H9 (cell line): ENCODE measurements at regions not wholly inside any gene's neighbourhood (a gene's known extent, or its start where the extent isn't known, plus 50 kb on each side); places are given as distances from the start of the nearest gene placed in this dataset.

Source experiments
- DNase-seq: peaks from one replicate; pipeline ENCODE4 v3.0.0-alpha.2; 2017
- H2AFZ ChIP-seq: one replicate; pipeline ENCODE4 v1.6.1; 2013; ENCODE audit warnings: mild to moderate bottlenecking, low read length, control low read depth, moderate library complexity
- H2AK5ac ChIP-seq: 2 replicates; pipeline ENCODE4 v1.6.1; 2013; ENCODE audit warnings: low read length, control low read depth, mixed read lengths; ENCODE audit not compliant: insufficient read length
- H2BK120ac ChIP-seq: one replicate; pipeline ENCODE4 v1.6.1; 2013; ENCODE audit warnings: low read depth, mild to moderate bottlenecking, low read length, control low read depth, inconsistent platforms; ENCODE audit not compliant: poor library complexity, severe bottlenecking
- H2BK12ac ChIP-seq: 2 replicates; pipeline ENCODE4 v1.6.1; 2013; ENCODE audit warnings: low read length, control low read depth, mixed read lengths, low read depth; ENCODE audit not compliant: insufficient read length
- H2BK15ac ChIP-seq: 2 replicates; pipeline ENCODE4 v1.6.1; 2013; ENCODE audit warnings: low read depth, low read length, control low read depth
- H2BK20ac ChIP-seq: one replicate; pipeline ENCODE4 v1.6.1; 2013; ENCODE audit warnings: low read depth, mild to moderate bottlenecking, low read length, control low read depth, inconsistent platforms; ENCODE audit not compliant: poor library complexity, severe bottlenecking
- H2BK5ac ChIP-seq: 2 replicates; pipeline ENCODE4 v1.6.1; 2013; ENCODE audit warnings: low read length, control low read depth, mixed read lengths; ENCODE audit not compliant: insufficient read length
- H3K14ac ChIP-seq: 2 replicates; pipeline ENCODE4 v1.6.1; 2013; ENCODE audit warnings: low read length, control low read depth; ENCODE audit not compliant: insufficient read depth
- H3K18ac ChIP-seq: 2 replicates; pipeline ENCODE4 v1.6.1; 2013; ENCODE audit warnings: low read depth, mild to moderate bottlenecking, mixed read lengths, low read length, control low read depth; ENCODE audit not compliant: insufficient read length
- H3K23ac ChIP-seq: 2 replicates; pipeline ENCODE4 v1.6.1; 2013; ENCODE audit warnings: low read length, control low read depth, mixed read lengths, low read depth; ENCODE audit not compliant: insufficient read length
- H3K23me2 ChIP-seq: 2 replicates; pipeline ENCODE4 v1.6.1; 2013; ENCODE audit warnings: low read depth, mild to moderate bottlenecking, mixed read lengths, low read length, control low read depth; ENCODE audit not compliant: insufficient read length, poor library complexity, severe bottlenecking
- H3K27ac ChIP-seq: 2 replicates; pipeline ENCODE4 v1.5.1; 2013; ENCODE audit warnings: low read length, control low read depth, mixed read lengths, low read depth; ENCODE audit not compliant: insufficient read length
- H3K27me3 ChIP-seq: 2 replicates; pipeline ENCODE4 v1.6.1; 2013; ENCODE audit warnings: low read length, control low read depth, inconsistent platforms; ENCODE audit not compliant: insufficient read depth
- H3K4ac ChIP-seq: 2 replicates; pipeline ENCODE4 v1.6.1; 2013; ENCODE audit warnings: low read depth, mild to moderate bottlenecking, control low read depth, inconsistent platforms, low read length, moderate library complexity
- H3K4me1 ChIP-seq: 2 replicates; pipeline ENCODE4 v1.6.1; 2013; ENCODE audit warnings: low read length, control low read depth, inconsistent platforms; ENCODE audit not compliant: insufficient read depth
- H3K4me2 ChIP-seq: 2 replicates; pipeline ENCODE4 v1.6.1; 2013; ENCODE audit warnings: low read length, control low read depth, mixed read lengths; ENCODE audit not compliant: insufficient read length, insufficient read depth
- H3K56ac ChIP-seq: 2 replicates; pipeline ENCODE4 v1.6.1; 2013; ENCODE audit warnings: low read depth, mild to moderate bottlenecking, mixed read lengths, low read length, control low read depth; ENCODE audit not compliant: insufficient read length
- H3K79me1 ChIP-seq: 2 replicates; pipeline ENCODE4 v1.6.1; 2013; ENCODE audit warnings: low read depth, mild to moderate bottlenecking, moderate library complexity, low read length, control low read depth, inconsistent platforms; ENCODE audit not compliant: insufficient read depth, poor library complexity, severe bottlenecking
- H3K79me2 ChIP-seq: 2 replicates; pipeline ENCODE4 v1.6.1; 2013; ENCODE audit warnings: low read length, control low read depth, inconsistent platforms; ENCODE audit not compliant: insufficient read depth
- H3K9ac ChIP-seq: 2 replicates; pipeline ENCODE4 v1.6.1; 2013; ENCODE audit warnings: low read length, control low read depth, mixed read lengths; ENCODE audit not compliant: insufficient read length; ENCODE audit errors: extremely low read depth
- H3K9me3 ChIP-seq: one replicate; pipeline ENCODE4 v1.6.1; 2013; ENCODE audit warnings: low read depth, low read length, inconsistent platforms; ENCODE audit not compliant: control insufficient read depth
- H3T11ph ChIP-seq: one replicate; pipeline ENCODE4 v1.6.1; 2013; ENCODE audit warnings: mild to moderate bottlenecking, low read length, control low read depth, inconsistent platforms
- H4K20me1 ChIP-seq: one replicate; pipeline ENCODE4 v1.6.1; 2013; ENCODE audit not compliant: control insufficient read depth, insufficient read length, insufficient read depth
- H4K5ac ChIP-seq: 2 replicates; pipeline ENCODE4 v1.6.1; 2013; ENCODE audit warnings: low read depth, mild to moderate bottlenecking, mixed read lengths, low read length, control low read depth; ENCODE audit not compliant: insufficient read length
- H4K8ac ChIP-seq: replicated peaks from 2 replicates; pipeline ENCODE4 v1.6.1; 2013; ENCODE audit warnings: low read length, control low read depth, mixed read lengths, low read depth; ENCODE audit not compliant: insufficient read length
- H4K91ac ChIP-seq: 2 replicates; pipeline ENCODE4 v1.6.1; 2013; ENCODE audit warnings: low read depth, mild to moderate bottlenecking, moderate library complexity, mixed read lengths, low read length, control low read depth; ENCODE audit not compliant: insufficient read length
- H3K27ac Mint-ChIP-seq, 3 experiments: 2 replicates in 2 of 3; 3 replicates in 1 of 3; pipeline ENCODE4 v1.8.0; 2020 to 2021; ENCODE audit warnings: mixed read lengths in 3 of 3, mild to moderate bottlenecking in 1 of 3, moderate library complexity in 1 of 3
- H3K27me3 Mint-ChIP-seq: 2 replicates; pipeline ENCODE4 v1.8.0; 2021; ENCODE audit warnings: low read depth, mild to moderate bottlenecking, moderate library complexity, mixed read lengths
- H3K36me3 Mint-ChIP-seq, 3 experiments: 2 replicates in 2 of 3; 3 replicates in 1 of 3; pipeline ENCODE4 v1.8.0; 2020 to 2021; ENCODE audit warnings: low read depth in 3 of 3, mixed read lengths in 3 of 3; ENCODE audit not compliant: insufficient read depth in 1 of 3
- H3K4me1 Mint-ChIP-seq, 2 experiments: 2 replicates each; pipeline ENCODE4 v1.8.0; 2020; ENCODE audit warnings: mixed read lengths in 2 of 2
- H3K4me3 Mint-ChIP-seq, 2 experiments: 2 replicates in 1 of 2; 3 replicates in 1 of 2; pipeline ENCODE4 v1.8.0; 2020 to 2021; ENCODE audit warnings: mild to moderate bottlenecking in 2 of 2, mixed read lengths in 2 of 2, moderate library complexity in 1 of 2
- H3K9me3 Mint-ChIP-seq, 2 experiments: 2 replicates in 1 of 2; 3 replicates in 1 of 2; pipeline ENCODE4 v1.8.0; 2020; ENCODE audit warnings: mild to moderate bottlenecking in 2 of 2, mixed read lengths in 2 of 2, moderate library complexity in 1 of 2
- WGBS: extraction: QIAGEN DNeasy Blood & Tissue Kit; methylation state at CpG from one replicate; pipeline ENCODE4 v1.1.7; 2013; ENCODE audit warnings: missing lambda C conversion rate, low lambda C conversion rate, mixed read lengths; ENCODE audit not compliant: insufficient read length; ENCODE audit errors: extremely low coverage; 5-methylcytosine and 5-hydroxymethylcytosine counted together
- TF ChIP-seq, protein P1 (sequence below): fragments of 200-600 bp; sonication (generic); conservative IDR thresholded peaks from 3 replicates; pipeline ENCODE4 v1.8.0; 2021; ENCODE audit warnings: antibody characterized with exemption, mild to moderate bottlenecking

DNA sequence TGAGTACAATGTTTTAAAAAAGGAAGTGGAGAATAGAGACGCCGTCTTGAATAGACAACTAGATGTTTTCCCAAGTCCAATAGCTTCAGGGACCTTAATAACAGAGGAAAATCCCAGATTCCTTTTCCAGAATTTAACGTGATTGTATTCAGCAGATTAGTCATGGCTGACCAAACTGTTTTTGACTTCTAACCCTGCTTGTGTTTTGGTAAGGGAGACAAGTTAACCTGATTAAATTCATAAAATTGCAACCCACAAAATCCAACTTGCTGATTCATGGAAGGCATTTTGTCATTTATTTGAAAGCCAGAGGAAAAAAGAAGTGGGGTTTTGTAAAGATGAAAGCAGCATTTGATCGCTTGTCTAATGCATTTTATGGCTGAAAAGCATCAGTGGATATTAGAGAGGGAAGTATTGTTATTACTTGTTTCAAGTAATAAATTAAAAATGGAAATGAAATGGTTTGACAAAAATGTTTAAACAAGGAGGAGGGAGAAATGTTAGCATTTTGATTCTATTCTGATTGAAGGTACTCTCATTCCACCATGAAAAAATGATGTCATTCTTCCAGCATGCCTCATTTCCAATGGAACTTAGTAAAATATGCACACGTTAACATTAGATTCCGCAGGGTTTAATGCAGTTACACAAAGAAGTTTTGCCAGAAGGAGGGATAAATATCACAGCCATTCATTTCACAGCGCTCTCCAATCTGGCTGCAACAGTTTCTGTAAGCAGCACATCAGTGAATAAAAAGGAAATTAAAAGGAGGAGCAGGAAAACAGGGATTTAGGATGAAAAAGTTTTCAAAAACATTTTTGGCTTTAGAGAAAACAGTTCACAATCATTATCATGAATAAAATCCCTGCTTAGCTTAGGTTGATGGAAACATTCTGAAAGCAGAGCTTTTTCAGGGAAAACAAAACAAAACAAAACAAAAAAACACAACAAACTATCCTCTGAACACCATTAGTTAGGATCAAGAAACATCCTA lies 314.7 kb downstream of the PRR16 start:
- H2BK12ac ChIP-seq: no peak overlapping the region
- TF ChIP-seq, protein P1, sequence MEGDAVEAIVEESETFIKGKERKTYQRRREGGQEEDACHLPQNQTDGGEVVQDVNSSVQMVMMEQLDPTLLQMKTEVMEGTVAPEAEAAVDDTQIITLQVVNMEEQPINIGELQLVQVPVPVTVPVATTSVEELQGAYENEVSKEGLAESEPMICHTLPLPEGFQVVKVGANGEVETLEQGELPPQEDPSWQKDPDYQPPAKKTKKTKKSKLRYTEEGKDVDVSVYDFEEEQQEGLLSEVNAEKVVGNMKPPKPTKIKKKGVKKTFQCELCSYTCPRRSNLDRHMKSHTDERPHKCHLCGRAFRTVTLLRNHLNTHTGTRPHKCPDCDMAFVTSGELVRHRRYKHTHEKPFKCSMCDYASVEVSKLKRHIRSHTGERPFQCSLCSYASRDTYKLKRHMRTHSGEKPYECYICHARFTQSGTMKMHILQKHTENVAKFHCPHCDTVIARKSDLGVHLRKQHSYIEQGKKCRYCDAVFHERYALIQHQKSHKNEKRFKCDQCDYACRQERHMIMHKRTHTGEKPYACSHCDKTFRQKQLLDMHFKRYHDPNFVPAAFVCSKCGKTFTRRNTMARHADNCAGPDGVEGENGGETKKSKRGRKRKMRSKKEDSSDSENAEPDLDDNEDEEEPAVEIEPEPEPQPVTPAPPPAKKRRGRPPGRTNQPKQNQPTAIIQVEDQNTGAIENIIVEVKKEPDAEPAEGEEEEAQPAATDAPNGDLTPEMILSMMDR: no peak
- no peak overlapping the region for H3T11ph ChIP-seq
- no peak overlapping the region for H4K5ac ChIP-seq
- no peak overlapping the region for H3K18ac ChIP-seq
- H3K4me3 Mint-ChIP-seq: no peak overlapping the region
- H3K79me2 ChIP-seq: no peaks in the 10 kb centered on the region
- no peak overlapping the region for H3K56ac ChIP-seq
- no peak for DNase-seq
- no peaks in the 10 kb centered on the region for H3K36me3 Mint-ChIP-seq
- WGBS: no CpG with 5 or more reads among the region's 7 CpGs
- no peak overlapping the region for H3K4me2 ChIP-seq
- H3K4me1 Mint-ChIP-seq: peaks cover 7 to 11% of the 10 kb centered on the region in 2 experiments
- no peaks in the 10 kb centered on the region for H3K4me1 ChIP-seq
- H2BK15ac ChIP-seq: no peak overlapping the region
- no peaks in the 10 kb centered on the region for H3K9me3 Mint-ChIP-seq
- H3K79me1 ChIP-seq: no peaks in the 10 kb centered on the region
- H4K8ac ChIP-seq: no peak overlapping the region
- H3K27ac ChIP-seq: no peak overlapping the region
- H3K23me2 ChIP-seq: no peaks in the 10 kb centered on the region
- no peak overlapping the region for H3K14ac ChIP-seq
- no peaks in the 10 kb centered on the region for H3K9me3 ChIP-seq
- no peak overlapping the region for H2BK120ac ChIP-seq
- H3K4ac ChIP-seq: no peak overlapping the region
- no peak overlapping the region for H2AK5ac ChIP-seq
- no peaks in the 10 kb centered on the region for H4K20me1 ChIP-seq
- H3K27me3 ChIP-seq: no peaks in the 10 kb centered on the region
- H2AFZ ChIP-seq: no peak overlapping the region
- H3K9ac ChIP-seq: no peak overlapping the region
- no peak overlapping the region for H3K23ac ChIP-seq
- H3K27ac Mint-ChIP-seq: peak overlapping the region in 2 of 3 experiments; percentile 4 to 26; a peak in 1 of 7 replicates
- H2BK20ac ChIP-seq: no peak overlapping the region
- no peak overlapping the region for H2BK5ac ChIP-seq
- H3K27me3 Mint-ChIP-seq: no peaks in the 10 kb centered on the region
- H4K91ac ChIP-seq: no peak overlapping the region
